ENCODE measurements at regions not wholly inside any gene's neighbourhood (a gene's known extent, or its start where the extent isn't known, plus 50 kb on each side); places are given as distances from the start of the nearest gene placed in this dataset.
"Not testable (repeated sequence)": the region's sequence is repeated elsewhere in the genome, so short reads cannot be mapped to it uniquely, and the experiment has no call there.

- H3K23me2 ChIP-seq (ENCODE audit: low read depth, low read length); H2BK5ac ChIP-seq (ENCODE audit: low read depth, low read length); H2AFZ ChIP-seq (ENCODE audit: low read length); H3K9me3 ChIP-seq (ENCODE audit: insufficient read depth in 2 of 2, low read depth in 1 of 2, low read length in 1 of 2); DNase-seq (ENCODE audit: low read depth in 1 of 2, low spot score in 2 of 2); H3K4ac ChIP-seq (replicated peaks; ENCODE audit: insufficient read length, low read depth, low read length); H3K79me1 ChIP-seq (ENCODE audit: low read depth, low read length); H2BK15ac ChIP-seq (ENCODE audit: low read length); H3K14ac ChIP-seq (ENCODE audit: insufficient read length); H4K8ac ChIP-seq (ENCODE audit: extremely low read depth, insufficient read depth, low read length); H3K36me3 ChIP-seq (ENCODE audit: control insufficient read depth in 2 of 4, insufficient read depth in 4 of 4, low read length in 3 of 4); H3K27ac ChIP-seq (ENCODE audit: low read depth, low read length); CTCF ChIA-PET (ENCODE audit: partially characterized antibody); H3K56ac ChIP-seq (replicated peaks; ENCODE audit: insufficient read length, low read depth, low read length); H3K4me3 ChIP-seq (ENCODE audit: extremely low read depth in 1 of 4, insufficient read depth in 2 of 4, low read depth in 3 of 4, low read length in 4 of 4); H3K79me2 ChIP-seq (ENCODE audit: control insufficient read depth in 1 of 2, insufficient read depth in 2 of 2, low read length in 2 of 2); H2BK20ac ChIP-seq (ENCODE audit: low read length); H4K5ac ChIP-seq (ENCODE audit: insufficient read length, low read depth, low read length); H4K91ac ChIP-seq (replicated peaks; ENCODE audit: insufficient read length, low read length); H3K23ac ChIP-seq (ENCODE audit: insufficient read length); H3K27me3 ChIP-seq (replicated peaks in 1 of 4; ENCODE audit: control insufficient read depth in 3 of 4, extremely low read depth in 1 of 4, insufficient read depth in 3 of 4, low read length in 3 of 4); FAIRE-seq; H3K9ac ChIP-seq (replicated peaks in 1 of 4; ENCODE audit: extremely low read depth in 1 of 4, low read depth in 3 of 4, low read length in 3 of 4); H4K20me1 ChIP-seq (replicated peaks in 1 of 2; ENCODE audit: control insufficient read depth in 1 of 2, insufficient read depth in 2 of 2, low read length in 2 of 2); H3K4me2 ChIP-seq (ENCODE audit: insufficient read depth in 1 of 2, low read depth in 2 of 2, low read length in 2 of 2); H2BK120ac ChIP-seq (replicated peaks; ENCODE audit: low read depth, low read length); H2BK12ac ChIP-seq (ENCODE audit: low read depth, low read length); POLR2A ChIA-PET (ENCODE audit: partially characterized antibody); H2AK5ac ChIP-seq (ENCODE audit: low read depth, low read length); H3K18ac ChIP-seq (ENCODE audit: extremely low read depth, low read length); H3K4me1 ChIP-seq (replicated peaks in 1 of 4; ENCODE audit: control insufficient read depth in 3 of 4, insufficient read depth in 4 of 4, low read length in 3 of 4): not testable (repeated sequence)
- 83% methylated on average over 3 of the region's 4 CpGs; no CpG with 5 or more reads in 1 of the 2 experiments for WGBS, 2 experiments (ENCODE audit: extremely low coverage in 1 of 2, insufficient coverage in 1 of 2, insufficient read length in 1 of 2, insufficient replicate concordance in 2 of 2, low coverage in 1 of 2, low lambda C conversion rate in 2 of 2, missing lambda C conversion rate in 1 of 2)
These were observed 544.9 kb downstream of the GOLGA6L6 start for GRCh38 chr15:19996574-19997194.

GRCh38 chr15:19995296-19995695 lies 546.3 kb downstream of the GOLGA6L6 start:
- H3K4ac ChIP-seq (replicated peaks; ENCODE audit: insufficient read length, low read depth, low read length); H3K36me3 ChIP-seq (ENCODE audit: control insufficient read depth in 2 of 4, insufficient read depth in 4 of 4, low read length in 3 of 4); H3K23me2 ChIP-seq (ENCODE audit: low read depth, low read length); H3K27ac ChIP-seq (ENCODE audit: low read depth, low read length); POLR2A ChIA-PET (ENCODE audit: partially characterized antibody); H3K23ac ChIP-seq (ENCODE audit: insufficient read length); H4K5ac ChIP-seq (ENCODE audit: insufficient read length, low read depth, low read length); H3K4me3 ChIP-seq (ENCODE audit: extremely low read depth in 1 of 4, insufficient read depth in 2 of 4, low read depth in 3 of 4, low read length in 4 of 4); H2BK120ac ChIP-seq (replicated peaks; ENCODE audit: low read depth, low read length); H4K20me1 ChIP-seq (replicated peaks in 1 of 2; ENCODE audit: control insufficient read depth in 1 of 2, insufficient read depth in 2 of 2, low read length in 2 of 2); H3K27me3 ChIP-seq (replicated peaks in 1 of 4; ENCODE audit: control insufficient read depth in 3 of 4, extremely low read depth in 1 of 4, insufficient read depth in 3 of 4, low read length in 3 of 4); H2BK5ac ChIP-seq (ENCODE audit: low read depth, low read length); CTCF ChIA-PET (ENCODE audit: partially characterized antibody); H3K18ac ChIP-seq (ENCODE audit: extremely low read depth, low read length); H2BK15ac ChIP-seq (ENCODE audit: low read length); H3K14ac ChIP-seq (ENCODE audit: insufficient read length); H4K8ac ChIP-seq (ENCODE audit: extremely low read depth, insufficient read depth, low read length); H4K91ac ChIP-seq (replicated peaks; ENCODE audit: insufficient read length, low read length); H3K9ac ChIP-seq (replicated peaks in 1 of 4; ENCODE audit: extremely low read depth in 1 of 4, low read depth in 3 of 4, low read length in 3 of 4); H2AFZ ChIP-seq (ENCODE audit: low read length); DNase-seq (ENCODE audit: low read depth in 1 of 2, low spot score in 2 of 2); H3K56ac ChIP-seq (replicated peaks; ENCODE audit: insufficient read length, low read depth, low read length); H2BK12ac ChIP-seq (ENCODE audit: low read depth, low read length); H3K79me2 ChIP-seq (ENCODE audit: control insufficient read depth in 1 of 2, insufficient read depth in 2 of 2, low read length in 2 of 2); FAIRE-seq; H2AK5ac ChIP-seq (ENCODE audit: low read depth, low read length); H3K4me1 ChIP-seq (replicated peaks in 1 of 4; ENCODE audit: control insufficient read depth in 3 of 4, insufficient read depth in 4 of 4, low read length in 3 of 4); H3K4me2 ChIP-seq (ENCODE audit: insufficient read depth in 1 of 2, low read depth in 2 of 2, low read length in 2 of 2); H3K79me1 ChIP-seq (ENCODE audit: low read depth, low read length); H2BK20ac ChIP-seq (ENCODE audit: low read length): not testable (repeated sequence)
- H3K9me3 ChIP-seq (ENCODE audit: insufficient read depth in 2 of 2, low read depth in 1 of 2, low read length in 1 of 2): peaks cover 18 to 23% of the 10 kb centered on the region in 2 experiments
- WGBS, 2 experiments (ENCODE audit: extremely low coverage in 1 of 2, insufficient coverage in 1 of 2, insufficient read length in 1 of 2, insufficient replicate concordance in 2 of 2, low coverage in 1 of 2, low lambda C conversion rate in 2 of 2, missing lambda C conversion rate in 1 of 2): no CpG with 5 or more reads among the region's 1 CpG
